ENCODE measurements at regions not wholly inside any gene's neighbourhood (a gene's known extent, or its start where the extent isn't known, plus 50 kb on each side); places are given as distances from the start of the nearest gene placed in this dataset.

GRCh38 chr7:52211930-52212329, 823.5 kb upstream of the POM121L12 start:
- no peaks in the 10 kb centered on the region for H3K9me3 ChIP-seq
- ATAC-seq, result no peak
- DNase-seq, result no peak
- no peaks in the 10 kb centered on the region for H3K36me3 ChIP-seq
- H3K27me3 ChIP-seq, result no peaks in the 10 kb centered on the region
- no peaks in the 10 kb centered on the region for H3K4me1 ChIP-seq
- H3K27ac ChIP-seq, result no peak overlapping the region
- intact Hi-C loops (cut with DNase I), result no loop called here
- TF ChIP-seq CTCF (IDR thresholded peaks at IDR 0.05), result no peak
- H3K4me3 ChIP-seq, result no peak overlapping the region

- no peaks in the 10 kb centered on the region for H3K4me1 ChIP-seq
- H3K9me3 ChIP-seq, result no peaks in the 10 kb centered on the region
- no peak for DNase-seq
- no peak for TF ChIP-seq CTCF (IDR thresholded peaks at IDR 0.05)
- ATAC-seq, result no peak
- H3K36me3 ChIP-seq, result no peaks in the 10 kb centered on the region
- H3K27me3 ChIP-seq, result no peaks in the 10 kb centered on the region
- no peak overlapping the region for H3K4me3 ChIP-seq
- intact Hi-C loops (cut with DNase I), result no loop called here
- no peak overlapping the region for H3K27ac ChIP-seq
Measured at GRCh38 chr7:52209614-52210013, 825.8 kb upstream of the POM121L12 start.

GRCh38 chr7:52197221-52197620, 838.2 kb upstream of the POM121L12 start:
- no peak for ATAC-seq
- DNase-seq, result no peak
- TF ChIP-seq CTCF (IDR thresholded peaks at IDR 0.05), result no peak

GRCh38 chr7:52195664-52196063, 839.8 kb upstream of the POM121L12 start:
- TF ChIP-seq CTCF (IDR thresholded peaks at IDR 0.05), result no peak
- Histone ChIP-seq H3K36me3 (no peaks in the 10 kb centered on the region), H3K4me1 (no peaks in the 10 kb centered on the region), H3K27me3 (no peaks in the 10 kb centered on the region), H3K27ac (no peak overlapping the region), H3K9me3 (no peaks in the 10 kb centered on the region), H3K4me3 (no peak overlapping the region)
- DNase-seq, result no peak
- no peak for ATAC-seq
- intact Hi-C loops (cut with DNase I), result no loop called here

More at GRCh38 chr7:52197221-52197620, 838.2 kb upstream of the POM121L12 start:
- intact Hi-C loops (cut with DNase I), result no loop called here
- H3K9me3 ChIP-seq, result no peaks in the 10 kb centered on the region
- no peaks in the 10 kb centered on the region for H3K36me3 ChIP-seq
- no peaks in the 10 kb centered on the region for H3K4me1 ChIP-seq
- H3K27ac ChIP-seq, result no peak overlapping the region
- H3K27me3 ChIP-seq, result no peaks in the 10 kb centered on the region
- no peak overlapping the region for H3K4me3 ChIP-seq

- H3K27ac ChIP-seq, result no peak overlapping the region
- H3K36me3 ChIP-seq, result no peaks in the 10 kb centered on the region
- TF ChIP-seq CTCF (IDR thresholded peaks at IDR 0.05), result no peak
- intact Hi-C loops (cut with DNase I), result no loop called here
- H3K4me1 ChIP-seq, result no peaks in the 10 kb centered on the region
- no peak overlapping the region for H3K4me3 ChIP-seq
- no peaks in the 10 kb centered on the region for H3K27me3 ChIP-seq
- H3K9me3 ChIP-seq, result no peaks in the 10 kb centered on the region
- no peak for ATAC-seq
- DNase-seq, result no peak
Measured at GRCh38 chr7:52189153-52189778, 846.2 kb upstream of the POM121L12 start.
